B cell (primary cell): ENCODE measurements at regions not wholly inside any gene's neighbourhood (a gene's known extent, or its start where the extent isn't known, plus 50 kb on each side); places are given as distances from the start of the nearest gene placed in this dataset.

ENCODE experiments used
- EZH2 ChIP-seq: IDR thresholded peaks from 2 replicates; pipeline ENCODE4 v1.6.1; 2012; ENCODE audit warnings: borderline replicate concordance, low read depth, mild to moderate bottlenecking, moderate library complexity, low read length; ENCODE audit not compliant: insufficient read depth, poor library complexity, severe bottlenecking
- TF ChIP-seq, protein P1 (sequence below): fragments of 200-600 bp; IDR thresholded peaks from one replicate; pipeline ENCODE4 v1.8.0; 2022; ENCODE audit warnings: antibody characterized with exemption, mild to moderate bottlenecking

GRCh38 chr11:93082900-93083299, 113.4 kb downstream of the MTNR1B start:
- TF ChIP-seq, protein P1, sequence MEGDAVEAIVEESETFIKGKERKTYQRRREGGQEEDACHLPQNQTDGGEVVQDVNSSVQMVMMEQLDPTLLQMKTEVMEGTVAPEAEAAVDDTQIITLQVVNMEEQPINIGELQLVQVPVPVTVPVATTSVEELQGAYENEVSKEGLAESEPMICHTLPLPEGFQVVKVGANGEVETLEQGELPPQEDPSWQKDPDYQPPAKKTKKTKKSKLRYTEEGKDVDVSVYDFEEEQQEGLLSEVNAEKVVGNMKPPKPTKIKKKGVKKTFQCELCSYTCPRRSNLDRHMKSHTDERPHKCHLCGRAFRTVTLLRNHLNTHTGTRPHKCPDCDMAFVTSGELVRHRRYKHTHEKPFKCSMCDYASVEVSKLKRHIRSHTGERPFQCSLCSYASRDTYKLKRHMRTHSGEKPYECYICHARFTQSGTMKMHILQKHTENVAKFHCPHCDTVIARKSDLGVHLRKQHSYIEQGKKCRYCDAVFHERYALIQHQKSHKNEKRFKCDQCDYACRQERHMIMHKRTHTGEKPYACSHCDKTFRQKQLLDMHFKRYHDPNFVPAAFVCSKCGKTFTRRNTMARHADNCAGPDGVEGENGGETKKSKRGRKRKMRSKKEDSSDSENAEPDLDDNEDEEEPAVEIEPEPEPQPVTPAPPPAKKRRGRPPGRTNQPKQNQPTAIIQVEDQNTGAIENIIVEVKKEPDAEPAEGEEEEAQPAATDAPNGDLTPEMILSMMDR, result no peak
- no peak for TF ChIP-seq EZH2
